Keratinocyte (primary cell): ENCODE measurements at regions not wholly inside any gene's neighbourhood (a gene's known extent, or its start where the extent isn't known, plus 50 kb on each side); places are given as distances from the start of the nearest gene placed in this dataset.

ENCODE experiments used
- DNase-seq: peaks from one replicate; pipeline ENCODE4 v3.0.0-alpha.2; 2011; ENCODE audit warnings: low read depth, missing footprints, low spot score
- FAIRE-seq: peaks from 2 replicates; lab custom pipeline; 2011; peaks lifted over from hg19 to GRCh38; lab: Jason Lieb, UNC
- H2AFZ ChIP-seq: 2 replicates; pipeline ENCODE4 v1.6.0; 2012; ENCODE audit warnings: low read length, control low read depth, inconsistent platforms; ENCODE audit not compliant: control insufficient read depth
- H3K27ac ChIP-seq: 2 replicates; pipeline ENCODE4 v1.5.1; 2011; ENCODE audit warnings: low read length; ENCODE audit not compliant: control insufficient read depth, insufficient read depth
- H3K27me3 ChIP-seq: 3 replicates; pipeline ENCODE4 v1.6.0; 2011; ENCODE audit warnings: low read length; ENCODE audit not compliant: control insufficient read depth, insufficient read depth; ENCODE audit errors: extremely low read depth
- H3K36me3 ChIP-seq, 2 experiments: 2 replicates in 1 of 2; 3 replicates in 1 of 2; pipeline ENCODE4 v1.5.1; 2011; ENCODE audit warnings: low read length in 2 of 2, mild to moderate bottlenecking in 1 of 2; ENCODE audit not compliant: control insufficient read depth in 2 of 2, insufficient read depth in 2 of 2; ENCODE audit errors: extremely low read depth in 1 of 2
- H3K4me1 ChIP-seq: 3 replicates; pipeline ENCODE4 v1.5.1; 2011; ENCODE audit warnings: low read length; ENCODE audit not compliant: control insufficient read depth, insufficient read depth; ENCODE audit errors: extremely low read depth
- H3K4me2 ChIP-seq: 3 replicates; pipeline ENCODE4 v1.6.0; 2011; ENCODE audit warnings: low read depth, low read length; ENCODE audit not compliant: control insufficient read depth, insufficient read depth; ENCODE audit errors: extremely low read depth
- H3K4me3 ChIP-seq, 3 experiments: fragments of 200-600 bp in 1 of 3; sonication (generic) in 1 of 3; 2 replicates in 2 of 3; 3 replicates in 1 of 3; pipeline ENCODE4 v1.5.1; 2011 to 2016; ENCODE audit warnings: low read length in 3 of 3, mild to moderate bottlenecking in 3 of 3, control low read depth in 2 of 3, inconsistent platforms in 1 of 3, low read depth in 1 of 3, mixed read lengths in 1 of 3, mixed run types in 1 of 3, moderate library complexity in 1 of 3; ENCODE audit not compliant: control insufficient read depth in 2 of 3, insufficient read depth in 2 of 3; ENCODE audit errors: extremely low read depth in 1 of 3
- H3K79me2 ChIP-seq: 2 replicates; pipeline ENCODE4 v1.6.0; 2012; ENCODE audit warnings: low read length; ENCODE audit not compliant: control insufficient read depth, insufficient read depth
- H3K9ac ChIP-seq: 3 replicates; pipeline ENCODE4 v1.6.0; 2011; ENCODE audit warnings: low read length; ENCODE audit not compliant: control insufficient read depth, insufficient read depth; ENCODE audit errors: extremely low read depth
- H3K9me1 ChIP-seq: 3 replicates; pipeline ENCODE4 v1.6.0; 2011; ENCODE audit warnings: low read length; ENCODE audit not compliant: control insufficient read depth, insufficient read depth; ENCODE audit errors: extremely low read depth
- H3K9me3 ChIP-seq: 2 replicates; pipeline ENCODE4 v1.5.1; 2012; ENCODE audit warnings: low read depth, low read length; ENCODE audit not compliant: control insufficient read depth
- H4K20me1 ChIP-seq: 3 replicates; pipeline ENCODE4 v1.6.0; 2011; ENCODE audit warnings: low read length; ENCODE audit not compliant: control insufficient read depth, insufficient read depth; ENCODE audit errors: extremely low read depth
- CTCF ChIP-seq, 3 experiments: IDR thresholded peaks in 1 of 3; conservative IDR thresholded peaks in 1 of 3; optimal IDR thresholded peaks in 1 of 3; 2 replicates in 2 of 3; 3 replicates in 1 of 3; pipeline versions ENCODE3 to v1.5.1; 2011; ENCODE audit warnings: low read length in 3 of 3, mild to moderate bottlenecking in 3 of 3, moderate library complexity in 2 of 3, control low read depth in 1 of 3, inconsistent platforms in 1 of 3; ENCODE audit not compliant: insufficient read depth in 2 of 3; ENCODE audit errors: extremely low read depth in 1 of 3
- EZH2 ChIP-seq: IDR thresholded peaks from one replicate; pipeline ENCODE4 v1.6.1; 2012; ENCODE audit warnings: inconsistent platforms, mild to moderate bottlenecking, low read length, moderate library complexity
- dilution Hi-C: fragments of 300-500 bp; cut with MboI; formaldehyde crosslinking; loops from one replicate; pipeline ENCODE4 v1.7.0; 2020; ENCODE audit warnings: low sequenced_read_pairs; ENCODE audit not compliant: extremely low pct_ligation_motif_present

GRCh38 chr2:7604456-7604855 is 687.2 kb downstream of the RNF144A start:
- TF ChIP-seq CTCF (optimal IDR thresholded peaks at IDR 0.05 in 1 of 3, IDR thresholded peaks at IDR 0.05 in 1 of 3, conservative IDR thresholded peaks at IDR 0.05 in 1 of 3; ENCODE audit: extremely low read depth in 1 of 3, insufficient read depth in 2 of 3, low read length in 3 of 3) (no peak), EZH2 (no peak)
- no peak for FAIRE-seq
- H3K27ac ChIP-seq: no peak overlapping the region
- no peak for DNase-seq
- no peak overlapping the region for H3K9ac ChIP-seq
- no peaks in the 10 kb centered on the region for H3K9me1 ChIP-seq
- no peaks in the 10 kb centered on the region for H3K36me3 ChIP-seq
- H3K4me2 ChIP-seq: no peak overlapping the region
- no peaks in the 10 kb centered on the region for H3K9me3 ChIP-seq
- H3K27me3 ChIP-seq: no peaks in the 10 kb centered on the region
- H2AFZ ChIP-seq: no peak overlapping the region
- H3K4me1 ChIP-seq: no peaks in the 10 kb centered on the region
- dilution Hi-C loops: no loop called here
- no peak overlapping the region for H3K4me3 ChIP-seq
- no peaks in the 10 kb centered on the region for H4K20me1 ChIP-seq
- no peaks in the 10 kb centered on the region for H3K79me2 ChIP-seq

GRCh38 chr2:7607441-7608173 is 690.4 kb downstream of the RNF144A start:
- dilution Hi-C loops: no loop called here
- Histone ChIP-seq H3K9ac (no peak overlapping the region), H3K4me1 (no peaks in the 10 kb centered on the region), H3K27me3 (peaks cover 4% of the 10 kb centered on the region), H2AFZ (no peak overlapping the region), H3K4me2 (no peak overlapping the region), H3K27ac (no peak overlapping the region), H3K9me3 (no peaks in the 10 kb centered on the region), H3K4me3 (no peak overlapping the region), H3K79me2 (no peaks in the 10 kb centered on the region), H3K9me1 (no peaks in the 10 kb centered on the region), H4K20me1 (no peaks in the 10 kb centered on the region), H3K36me3 (no peaks in the 10 kb centered on the region)
- no peak for TF ChIP-seq EZH2
- no peak for TF ChIP-seq CTCF (optimal IDR thresholded peaks at IDR 0.05 in 1 of 3, IDR thresholded peaks at IDR 0.05 in 1 of 3, conservative IDR thresholded peaks at IDR 0.05 in 1 of 3; ENCODE audit: extremely low read depth in 1 of 3, insufficient read depth in 2 of 3, low read length in 3 of 3)
- FAIRE-seq (no peak), DNase-seq (no peak)
